AG04450 (cell line): ENCODE measurements at regions not wholly inside any gene's neighbourhood (a gene's known extent, or its start where the extent isn't known, plus 50 kb on each side); places are given as distances from the start of the nearest gene placed in this dataset.

Source experiments
- CTCF ChIA-PET: fragments of 300-600, 350-600 bp; formaldehyde crosslinking; extraction: SDS; loops from one replicate; lab custom pipeline; 2022; ENCODE audit warnings: antibody characterized with exemption, inconsistent platforms; lab: Charles Lee
- POLR2A ChIA-PET: fragments of 350-600 bp; formaldehyde crosslinking; extraction: SDS; loops from one replicate; lab custom pipeline; 2021; ENCODE audit warnings: antibody characterized with exemption, inconsistent platforms; lab: Yijun Ruan, JAX
- DNase-seq: peaks from one replicate; pipeline ENCODE4 v3.0.0-alpha.2; 2011; ENCODE audit warnings: low read depth, low spot score
- H3K27ac ChIP-seq: one replicate; pipeline ENCODE4 v1.5.1; 2012; ENCODE audit warnings: low read depth, low read length, control low read depth
- H3K27me3 ChIP-seq: one replicate; pipeline ENCODE4 v1.6.0; 2012; ENCODE audit warnings: low read length; ENCODE audit not compliant: control insufficient read depth, insufficient read depth
- H3K4me3 ChIP-seq: 2 replicates; pipeline ENCODE4 v1.5.1; 2011; ENCODE audit warnings: mild to moderate bottlenecking, low read depth, low read length, control low read depth
- H3K9me3 ChIP-seq: 2 replicates; pipeline ENCODE4 v1.5.1; 2012; ENCODE audit warnings: low read length; ENCODE audit not compliant: control insufficient read depth, insufficient read depth
- TF ChIP-seq, protein P1 (sequence below): IDR thresholded peaks from 2 replicates; pipeline ENCODE4 v1.5.1; 2011; ENCODE audit warnings: low read depth, low read length, control low read depth, inconsistent platforms

DNA sequence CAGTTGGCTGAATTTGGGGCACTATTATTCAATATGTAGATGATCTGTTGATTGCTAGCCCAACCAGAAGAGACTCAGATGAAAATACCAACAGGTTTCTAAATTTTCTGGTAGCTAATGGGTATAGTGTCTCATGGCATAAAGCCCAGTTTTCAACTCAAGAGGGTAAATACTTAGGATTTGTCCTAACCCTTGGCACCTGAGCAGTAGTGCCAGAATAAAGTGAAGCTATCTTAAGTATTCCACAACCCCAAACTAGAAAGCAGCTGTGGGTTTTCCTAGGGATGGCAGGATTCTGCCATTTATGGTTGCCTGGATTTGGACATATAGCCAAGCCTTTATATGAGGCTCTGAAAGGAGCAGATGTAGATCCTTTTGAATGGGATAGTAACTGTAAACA is 119.0 kb downstream of the AGTR2 start:
- Histone ChIP-seq H3K9me3 (no peaks in the 10 kb centered on the region), H3K27ac (no peak overlapping the region), H3K27me3 (no peaks in the 10 kb centered on the region), H3K4me3 (no peak overlapping the region)
- TF ChIP-seq, protein P1, sequence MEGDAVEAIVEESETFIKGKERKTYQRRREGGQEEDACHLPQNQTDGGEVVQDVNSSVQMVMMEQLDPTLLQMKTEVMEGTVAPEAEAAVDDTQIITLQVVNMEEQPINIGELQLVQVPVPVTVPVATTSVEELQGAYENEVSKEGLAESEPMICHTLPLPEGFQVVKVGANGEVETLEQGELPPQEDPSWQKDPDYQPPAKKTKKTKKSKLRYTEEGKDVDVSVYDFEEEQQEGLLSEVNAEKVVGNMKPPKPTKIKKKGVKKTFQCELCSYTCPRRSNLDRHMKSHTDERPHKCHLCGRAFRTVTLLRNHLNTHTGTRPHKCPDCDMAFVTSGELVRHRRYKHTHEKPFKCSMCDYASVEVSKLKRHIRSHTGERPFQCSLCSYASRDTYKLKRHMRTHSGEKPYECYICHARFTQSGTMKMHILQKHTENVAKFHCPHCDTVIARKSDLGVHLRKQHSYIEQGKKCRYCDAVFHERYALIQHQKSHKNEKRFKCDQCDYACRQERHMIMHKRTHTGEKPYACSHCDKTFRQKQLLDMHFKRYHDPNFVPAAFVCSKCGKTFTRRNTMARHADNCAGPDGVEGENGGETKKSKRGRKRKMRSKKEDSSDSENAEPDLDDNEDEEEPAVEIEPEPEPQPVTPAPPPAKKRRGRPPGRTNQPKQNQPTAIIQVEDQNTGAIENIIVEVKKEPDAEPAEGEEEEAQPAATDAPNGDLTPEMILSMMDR: no peak
- ChIA-PET CTCF (no interaction called here), POLR2A (no interaction called here)
- DNase-seq: no peak

DNA sequence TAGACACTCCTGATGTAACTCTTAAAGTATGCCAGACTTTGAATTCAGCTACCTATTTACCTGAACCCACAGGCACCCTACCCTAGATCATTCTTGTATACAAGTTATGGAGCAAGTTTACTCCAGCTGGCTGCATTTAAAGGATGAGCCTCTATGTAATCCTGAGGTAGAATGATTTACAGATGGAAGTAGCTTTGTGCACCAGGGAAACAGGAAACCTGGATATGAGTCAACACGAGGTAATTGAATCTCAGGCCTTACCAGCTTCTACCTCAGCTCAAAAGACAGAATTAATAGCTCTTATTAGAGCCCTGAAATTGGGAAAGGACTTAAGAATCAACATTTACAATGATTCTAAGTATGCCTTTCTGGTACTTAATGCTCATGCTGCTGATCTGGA is 119.8 kb downstream of the AGTR2 start:
- TF ChIP-seq, protein P1: no peak

DNA sequence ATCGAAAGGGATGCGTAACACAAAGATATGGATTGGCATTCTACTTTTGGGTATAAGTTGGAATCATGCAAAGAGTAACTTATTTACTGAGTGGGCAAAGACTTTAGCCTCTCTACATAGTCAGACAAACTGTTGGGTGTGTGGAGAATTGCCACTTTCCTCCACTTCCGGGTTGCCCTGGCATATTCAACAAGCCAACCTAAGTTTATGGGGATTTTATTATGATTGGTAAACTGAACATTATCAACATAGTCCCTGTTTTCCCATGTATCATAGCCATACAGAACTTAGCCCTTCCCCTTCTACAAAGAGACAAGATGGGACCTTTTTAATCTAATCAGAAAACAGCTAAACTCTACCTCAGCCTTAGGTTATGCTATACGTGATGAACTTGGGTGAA is 121.6 kb downstream of the AGTR2 start:
- TF ChIP-seq, protein P1: no peak
- CTCF ChIA-PET: no interaction called here
- DNase-seq: no peak
- Histone ChIP-seq H3K4me3 (no peak overlapping the region), H3K27me3 (no peaks in the 10 kb centered on the region), H3K9me3 (no peaks in the 10 kb centered on the region), H3K27ac (no peak overlapping the region)
- POLR2A ChIA-PET: no interaction called here

More for the DNA sequence above, 119.8 kb downstream of the AGTR2 start:
- Histone ChIP-seq H3K27ac (no peak overlapping the region), H3K4me3 (no peak overlapping the region), H3K27me3 (no peaks in the 10 kb centered on the region), H3K9me3 (no peaks in the 10 kb centered on the region)
- POLR2A ChIA-PET: no interaction called here
- DNase-seq: no peak
- CTCF ChIA-PET: no interaction called here

DNA sequence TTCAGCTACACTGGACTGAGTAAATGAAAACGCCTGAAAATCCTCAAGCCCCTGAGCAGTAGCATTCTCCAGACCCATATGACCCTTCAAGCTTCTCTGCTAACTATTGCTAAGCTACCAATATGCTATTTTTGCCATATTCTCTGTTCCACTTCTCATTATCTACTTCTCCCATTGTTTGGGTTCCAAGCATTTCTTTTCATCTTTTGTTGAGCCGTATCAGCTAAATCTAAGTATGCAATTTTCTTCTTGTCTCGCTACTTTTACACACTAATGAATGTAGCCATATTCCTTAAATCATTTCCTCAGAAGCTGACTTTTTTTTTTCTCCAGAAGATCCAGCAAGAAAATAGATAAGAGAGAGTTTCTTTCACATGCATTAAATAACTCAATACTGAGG is 128.4 kb downstream of the AGTR2 start:
- ChIA-PET POLR2A (no interaction called here), CTCF (no interaction called here)
- Histone ChIP-seq H3K9me3 (no peaks in the 10 kb centered on the region), H3K27me3 (no peaks in the 10 kb centered on the region), H3K4me3 (no peak overlapping the region), H3K27ac (no peak overlapping the region)
- DNase-seq: no peak
- TF ChIP-seq, protein P1: no peak

DNA sequence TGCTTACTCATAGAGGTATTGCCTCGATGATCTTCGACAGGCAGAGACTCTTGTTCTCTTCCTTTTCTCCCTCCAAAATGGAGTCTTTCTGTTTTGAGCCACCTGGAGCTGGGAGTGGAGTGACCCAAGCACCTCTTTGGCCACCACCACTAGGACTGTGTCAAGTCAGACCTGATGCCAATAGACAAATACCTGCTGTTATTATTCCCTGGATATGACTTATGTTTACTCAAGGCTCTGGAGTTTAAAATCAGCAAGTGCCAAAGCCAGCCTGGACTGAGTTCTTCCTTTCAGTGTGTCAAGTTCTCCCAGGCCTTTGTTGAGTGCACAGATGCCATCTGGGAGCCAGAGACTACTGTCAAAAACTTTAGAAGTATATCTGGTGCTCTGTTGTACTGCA is 130.2 kb upstream of the SLC6A14 start:
- Histone ChIP-seq H3K27me3 (no peaks in the 10 kb centered on the region), H3K9me3 (peaks cover 4% of the 10 kb centered on the region; the same call in 1 of the 2 replicates), H3K4me3 (no peak overlapping the region), H3K27ac (no peak overlapping the region)
- TF ChIP-seq, protein P1: no peak
- DNase-seq: no peak
- CTCF ChIA-PET: no interaction called here
- POLR2A ChIA-PET: no interaction called here
